Activated CD8-positive, alpha-beta memory T cell treated with anti-CD3 and anti-CD28 coated beads, Interleukin-2, amount 50 U/mL, for 24 hours (primary cell): ENCODE measurements at regions not wholly inside any gene's neighbourhood (a gene's known extent, or its start where the extent isn't known, plus 50 kb on each side); places are given as distances from the start of the nearest gene placed in this dataset.

Source experiments
- DNase-seq: peaks from one replicate; pipeline ENCODE4 v3.0.0-alpha.2; 2020; ENCODE audit errors: extremely low read depth

DNA sequence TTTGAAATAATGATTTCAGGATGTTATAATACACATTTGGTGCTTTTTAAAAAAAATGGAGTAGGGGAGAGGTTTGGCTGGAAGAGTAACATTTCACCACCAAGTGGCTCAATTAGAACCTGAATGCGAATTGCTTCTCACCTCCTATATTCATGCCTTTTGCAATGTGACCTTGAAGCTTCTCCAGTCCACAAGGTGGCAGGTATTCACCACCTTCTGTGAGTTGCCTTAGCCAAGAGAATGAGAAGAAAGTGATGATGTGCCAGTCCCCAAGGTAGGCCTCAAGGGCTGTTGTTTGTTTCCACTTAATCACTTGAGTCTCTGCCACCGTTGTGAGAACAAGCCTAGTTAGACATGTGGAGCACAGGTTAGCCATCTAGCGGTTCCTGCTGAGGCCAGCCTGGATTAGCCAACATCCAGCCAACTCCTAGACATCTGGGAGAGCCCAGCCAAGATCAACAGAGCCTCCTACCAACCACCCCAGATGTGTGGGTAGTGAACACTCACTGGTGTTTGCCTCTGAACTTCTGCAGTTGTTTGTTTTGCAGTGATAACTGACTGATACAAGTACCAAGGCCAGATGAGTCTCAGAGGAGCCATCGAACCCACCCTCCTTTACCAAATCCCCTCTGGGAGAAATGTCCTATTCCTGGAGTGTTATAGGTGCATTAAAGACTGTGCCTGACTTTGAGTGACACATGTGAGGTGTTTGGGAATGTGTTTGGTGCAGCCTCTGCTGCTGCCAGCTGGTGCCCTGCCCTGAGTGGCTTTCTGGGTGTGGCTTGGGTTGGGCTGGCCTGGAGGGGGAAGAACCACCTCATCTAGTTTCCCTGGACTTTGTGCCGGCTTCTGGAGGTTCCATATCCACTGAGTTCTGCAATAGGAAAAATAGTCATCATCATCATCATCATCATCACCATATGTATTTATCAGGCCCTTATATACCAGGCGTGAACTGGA, 132.5 kb upstream of the RFLNA start:
- DNase-seq: no peak

DNA sequence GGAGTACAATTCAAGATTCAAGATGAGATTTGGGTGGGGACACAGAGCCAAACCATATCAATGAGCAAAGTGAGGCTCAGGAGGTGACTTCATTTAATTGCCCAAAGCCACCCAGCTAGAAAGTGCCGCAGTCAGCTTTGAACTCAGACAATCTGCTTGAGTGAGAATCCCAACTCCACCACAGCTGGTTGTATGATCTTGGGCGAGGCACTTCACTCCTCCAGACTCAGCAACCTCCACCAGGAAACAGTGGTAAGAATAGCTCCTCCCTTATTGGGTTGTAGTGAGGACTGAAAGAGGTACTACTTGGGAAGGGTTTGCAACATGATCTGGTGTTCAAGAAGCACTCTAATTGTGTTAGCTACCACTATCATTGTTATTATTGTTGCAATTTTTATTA, 129.2 kb upstream of the RFLNA start:
- DNase-seq: no peak

DNA sequence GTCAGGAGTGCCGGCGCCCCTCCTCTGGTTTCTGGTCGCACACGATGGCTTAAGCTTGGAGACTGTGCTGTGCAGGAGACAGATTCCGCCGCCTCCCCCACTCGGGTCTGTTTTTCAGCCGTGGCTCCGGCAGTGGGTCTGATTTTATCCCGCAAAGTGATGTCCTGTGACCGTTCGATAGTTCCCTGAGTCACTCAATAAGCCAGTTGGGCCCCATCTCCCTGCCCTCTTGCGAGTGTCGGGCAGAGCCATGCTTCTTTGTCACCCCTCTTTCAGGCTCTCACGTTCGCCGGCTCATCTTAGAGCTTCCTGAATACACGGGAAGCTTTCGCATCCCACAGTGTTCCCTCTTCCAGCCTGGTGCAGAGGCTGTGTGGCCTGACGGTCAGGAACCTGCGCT, 127.8 kb upstream of the RFLNA start:
- no peak for DNase-seq

DNA sequence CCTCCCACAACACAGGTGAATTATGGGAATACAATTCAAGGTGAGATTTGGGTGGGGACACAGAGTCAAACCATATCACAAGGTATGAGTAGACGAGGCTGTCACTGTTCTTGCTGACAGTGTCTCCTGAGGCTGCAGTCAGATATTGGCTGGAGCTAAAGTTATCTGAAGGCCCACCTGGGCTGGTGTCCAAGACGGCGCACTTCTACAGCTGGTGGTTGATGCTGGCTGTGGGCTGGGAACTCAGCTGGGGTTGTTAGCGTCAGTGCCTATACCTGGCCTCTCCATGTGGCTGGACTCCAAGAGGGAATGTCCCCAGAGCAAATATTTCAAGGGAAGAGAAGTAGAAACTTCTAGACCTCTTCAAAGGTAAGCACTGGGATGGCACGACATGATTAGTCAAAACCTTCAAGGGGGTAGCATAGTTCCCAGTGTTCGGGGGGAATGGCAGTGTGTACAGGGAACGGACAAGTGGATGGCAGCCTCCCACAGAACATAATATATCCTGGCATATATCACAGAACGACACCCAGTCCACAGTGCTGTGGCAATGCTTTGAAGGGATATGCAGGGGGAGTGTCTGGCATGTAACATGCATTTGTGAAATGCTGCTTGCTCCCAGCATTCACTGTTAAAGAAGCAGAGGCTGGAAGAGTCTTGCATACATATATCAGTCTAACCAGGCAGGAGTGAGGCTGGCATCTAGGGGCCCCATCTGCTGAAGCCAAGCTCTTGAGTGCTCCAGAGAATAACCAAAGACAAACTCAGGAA, 126.7 kb upstream of the RFLNA start:
- DNase-seq: no peak

DNA sequence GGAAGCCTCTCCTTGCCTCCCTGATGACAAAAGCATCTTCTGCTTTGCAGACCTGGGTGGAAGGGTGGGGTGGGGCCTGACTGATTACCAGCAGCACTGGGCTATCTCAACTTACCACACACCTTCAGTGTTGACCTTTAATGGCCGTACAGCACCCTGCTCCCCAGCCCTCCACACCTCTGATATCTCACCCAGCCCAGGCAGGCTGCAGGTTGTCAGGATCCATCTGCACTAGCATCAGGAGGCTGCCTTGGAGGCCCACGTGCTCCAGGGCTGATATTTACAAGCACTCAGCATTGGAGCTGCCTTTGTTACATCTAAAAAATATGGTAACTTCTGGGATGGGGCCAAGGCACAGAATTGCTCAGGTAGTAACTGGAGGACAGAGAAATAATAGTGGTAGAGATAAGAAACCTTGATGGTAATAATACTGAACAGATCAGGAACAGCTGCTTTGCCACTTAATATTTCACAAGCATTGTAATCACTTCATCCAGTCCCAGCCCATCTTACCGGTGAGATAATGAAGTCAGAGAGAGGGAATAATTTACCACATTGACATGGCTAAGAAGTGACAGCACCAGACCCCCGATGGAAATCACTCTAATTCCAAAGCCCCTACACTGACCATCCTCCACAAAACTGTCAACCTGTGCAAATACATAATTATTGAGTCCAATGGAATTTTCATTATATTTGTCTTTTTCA, 125.2 kb upstream of the RFLNA start:
- DNase-seq: no peak

DNA sequence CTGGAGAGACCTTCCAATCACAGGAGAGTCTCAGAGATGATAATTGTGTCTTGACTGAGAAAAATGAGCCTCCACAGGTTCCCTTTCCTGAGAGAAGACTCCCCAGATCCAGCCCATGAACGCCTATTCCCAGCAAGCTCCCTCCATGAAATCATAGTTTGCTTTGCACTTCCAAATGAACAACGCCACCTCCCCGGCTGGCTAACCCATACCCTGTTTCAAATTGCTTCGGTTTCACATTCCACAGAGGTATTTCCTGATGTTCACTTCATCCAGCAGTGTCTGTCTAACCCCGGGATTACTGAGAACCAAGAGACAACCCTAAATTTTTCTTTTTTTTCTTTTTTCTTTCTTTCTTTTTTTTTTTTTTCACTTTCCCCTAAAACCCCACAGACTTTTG, 124.1 kb upstream of the RFLNA start:
- no peak for DNase-seq

DNA sequence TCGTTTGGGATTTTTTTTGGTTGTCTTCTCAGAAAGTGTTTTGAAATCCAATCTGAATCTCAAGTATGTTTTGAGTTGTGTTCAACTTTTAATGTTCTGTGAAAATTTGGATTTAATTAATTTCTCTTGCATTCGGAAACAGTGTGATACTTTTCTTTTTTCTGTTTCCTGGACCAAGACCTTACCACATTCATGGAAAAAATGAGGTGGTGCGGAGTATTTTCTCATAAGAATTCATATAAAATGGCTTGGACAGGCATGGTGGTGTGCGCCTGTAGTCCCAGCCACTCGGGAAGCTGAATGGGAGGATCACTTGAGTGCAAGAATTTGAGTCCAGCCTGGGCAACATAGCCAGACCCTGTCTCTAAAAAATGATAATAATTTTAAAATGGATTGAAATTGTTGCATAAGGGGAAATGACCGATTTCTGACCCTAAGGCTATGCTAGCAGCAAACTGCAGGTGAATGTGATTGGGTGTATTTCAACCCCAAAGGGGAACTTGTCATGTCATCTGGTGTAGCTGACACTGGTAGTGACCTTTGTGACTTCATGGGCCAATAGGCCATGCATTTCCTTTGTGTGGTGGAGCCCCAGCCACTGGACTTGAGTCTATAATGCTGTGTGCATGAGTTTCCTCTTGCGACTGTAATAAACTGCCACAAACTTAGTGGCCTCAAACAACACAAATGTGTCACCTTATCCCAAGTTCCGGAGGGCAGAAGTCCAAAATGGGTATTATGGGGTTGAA, 123.5 kb upstream of the RFLNA start:
- no peak for DNase-seq

DNA sequence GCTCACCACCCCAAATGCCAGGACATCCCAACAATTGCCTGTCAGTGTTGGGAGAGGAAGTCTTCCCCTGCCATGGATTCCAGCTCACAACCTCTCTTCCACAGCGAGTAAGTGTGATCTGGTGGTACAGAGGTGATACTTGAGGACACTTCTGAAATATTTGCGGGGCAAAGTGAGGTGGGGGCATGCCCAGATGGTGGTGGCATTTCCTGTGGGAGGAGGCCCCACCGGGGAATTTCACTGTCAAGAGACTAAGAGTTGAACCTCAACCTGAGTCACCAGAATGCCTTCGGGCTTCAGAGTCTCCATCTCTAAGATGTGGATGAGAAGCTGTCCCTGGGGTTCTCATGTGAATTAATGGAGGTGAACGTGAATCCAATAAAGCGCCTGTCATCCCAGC, 122.3 kb upstream of the RFLNA start:
- no peak for DNase-seq

DNA sequence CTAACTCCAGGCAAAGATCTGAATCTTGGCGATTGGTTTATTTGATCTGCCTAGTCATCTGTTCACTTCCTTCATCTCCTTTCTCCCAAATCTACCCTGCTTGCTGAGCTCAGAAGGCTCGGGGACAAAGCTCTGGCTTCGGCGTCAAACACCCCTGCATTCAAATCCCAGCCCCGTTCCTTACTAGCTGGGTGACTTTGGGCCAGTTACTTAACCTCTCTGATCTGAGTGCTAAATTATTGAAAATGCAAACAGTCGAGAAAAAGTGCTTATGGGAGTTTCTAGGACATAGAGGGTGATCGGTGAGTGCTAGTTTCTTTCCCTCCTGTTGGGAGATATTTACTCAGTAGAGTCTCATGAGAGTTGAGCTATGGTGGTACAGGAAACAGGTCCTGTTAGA, 121.2 kb upstream of the RFLNA start:
- no peak for DNase-seq

DNA sequence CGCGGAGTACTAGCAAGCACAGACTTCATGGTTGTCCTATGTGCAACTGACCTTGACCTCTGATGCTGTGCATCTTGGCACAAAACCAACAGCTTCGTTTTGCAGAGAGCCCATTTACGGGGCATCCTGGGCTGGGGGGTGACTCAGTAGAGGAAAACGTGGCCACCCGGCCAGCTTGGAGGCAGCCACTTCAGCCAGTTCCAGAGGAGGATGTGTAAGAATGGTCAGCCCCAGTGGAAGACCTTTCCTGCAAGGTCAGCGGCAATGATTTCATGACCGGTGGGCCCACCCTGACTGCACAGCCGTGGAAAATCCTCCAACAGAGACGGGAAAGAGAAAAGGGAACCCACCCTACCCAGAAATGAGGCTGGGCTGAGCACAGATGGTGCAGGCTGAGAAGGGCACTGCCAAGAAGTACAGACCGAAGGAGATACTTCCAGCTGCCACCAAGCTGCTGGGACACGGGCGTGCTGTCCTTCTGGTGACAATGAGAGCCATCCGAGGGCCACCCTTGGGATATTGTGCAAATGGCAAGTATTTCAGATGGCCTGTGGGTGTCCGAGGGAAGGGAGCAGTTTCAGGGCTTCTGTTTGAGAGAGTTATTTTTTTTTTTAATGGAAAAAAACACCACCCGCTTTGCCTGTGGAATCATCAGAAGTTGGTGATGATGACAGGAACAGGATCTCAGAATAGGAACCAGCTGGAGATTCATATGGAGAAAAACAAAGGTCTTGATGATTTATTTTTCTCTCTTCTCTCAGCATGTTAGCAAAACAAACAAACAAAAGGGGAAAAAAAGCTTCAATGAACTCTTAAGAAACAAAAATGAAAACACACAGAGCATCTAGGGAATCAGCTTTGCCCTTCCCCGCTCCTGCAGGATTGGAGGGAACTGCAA, 120.2 kb upstream of the RFLNA start:
- DNase-seq: no peak

DNA sequence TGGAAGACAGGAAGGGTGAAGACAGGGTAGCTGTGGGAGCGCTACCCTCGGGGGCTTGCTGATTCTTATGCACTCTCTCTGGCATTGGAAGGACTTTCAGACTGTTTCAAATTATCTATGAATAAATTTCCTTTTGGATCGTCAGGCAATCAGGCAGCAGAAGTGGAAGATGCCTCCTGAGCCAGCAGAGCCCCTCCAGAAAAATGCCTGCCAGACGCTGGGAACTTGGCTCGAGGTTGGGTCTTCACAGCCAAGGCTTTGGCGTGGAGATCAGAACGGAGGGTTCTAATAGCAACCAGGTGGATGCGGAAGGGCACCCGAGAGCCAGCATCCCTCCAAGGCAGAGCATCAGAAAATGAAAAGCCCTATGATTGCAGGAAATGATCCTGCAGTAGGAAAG, 119.2 kb upstream of the RFLNA start:
- no peak for DNase-seq

DNA sequence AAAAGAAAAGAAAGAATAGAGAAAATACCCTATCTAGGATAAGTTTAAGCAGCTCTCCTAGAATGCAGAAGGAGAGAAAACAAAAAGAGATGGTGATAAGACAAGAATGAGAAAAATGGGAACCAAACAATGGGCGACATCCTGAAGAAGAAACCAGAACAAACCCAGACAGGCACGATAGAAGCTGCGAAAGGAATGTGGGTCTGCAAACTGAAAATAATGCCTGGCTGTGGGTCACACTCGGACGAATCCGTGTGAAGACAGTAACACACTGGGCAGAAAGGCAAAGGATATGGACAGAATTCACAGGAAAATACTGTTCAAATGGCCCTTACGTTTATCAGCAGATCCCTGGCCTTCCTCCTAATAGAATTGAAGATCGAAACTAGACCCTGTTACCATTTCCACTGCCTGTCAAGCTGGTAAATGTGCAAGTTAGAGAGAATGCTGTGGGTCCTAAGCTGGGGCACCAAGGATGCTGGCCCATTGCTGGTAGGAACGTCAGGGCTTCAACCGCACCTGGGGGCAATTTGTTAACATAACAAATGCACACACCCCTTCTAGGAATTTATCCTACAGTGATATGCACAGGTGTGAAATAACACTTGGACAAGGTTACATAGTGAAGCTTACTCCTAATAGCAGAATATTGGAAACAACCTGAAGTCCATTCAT, 117.5 kb upstream of the RFLNA start:
- DNase-seq: no peak

DNA sequence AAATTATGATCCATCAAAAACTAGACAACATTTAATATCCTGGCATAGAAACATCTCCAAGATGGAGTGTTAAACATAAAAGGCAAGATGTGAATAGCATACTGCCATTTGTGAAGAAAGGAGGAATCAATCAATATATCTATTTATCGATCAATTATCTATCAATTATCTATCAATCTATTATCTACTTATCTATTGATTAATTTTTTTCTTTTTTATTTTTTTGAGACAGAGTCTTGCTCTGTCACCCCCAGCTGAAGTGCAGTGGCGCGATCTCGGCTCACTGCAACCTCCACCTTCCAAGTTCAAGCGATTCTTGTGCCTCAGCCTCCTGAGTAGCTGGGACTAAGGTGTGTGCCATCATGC, 117.0 kb upstream of the RFLNA start:
- DNase-seq: no peak

DNA sequence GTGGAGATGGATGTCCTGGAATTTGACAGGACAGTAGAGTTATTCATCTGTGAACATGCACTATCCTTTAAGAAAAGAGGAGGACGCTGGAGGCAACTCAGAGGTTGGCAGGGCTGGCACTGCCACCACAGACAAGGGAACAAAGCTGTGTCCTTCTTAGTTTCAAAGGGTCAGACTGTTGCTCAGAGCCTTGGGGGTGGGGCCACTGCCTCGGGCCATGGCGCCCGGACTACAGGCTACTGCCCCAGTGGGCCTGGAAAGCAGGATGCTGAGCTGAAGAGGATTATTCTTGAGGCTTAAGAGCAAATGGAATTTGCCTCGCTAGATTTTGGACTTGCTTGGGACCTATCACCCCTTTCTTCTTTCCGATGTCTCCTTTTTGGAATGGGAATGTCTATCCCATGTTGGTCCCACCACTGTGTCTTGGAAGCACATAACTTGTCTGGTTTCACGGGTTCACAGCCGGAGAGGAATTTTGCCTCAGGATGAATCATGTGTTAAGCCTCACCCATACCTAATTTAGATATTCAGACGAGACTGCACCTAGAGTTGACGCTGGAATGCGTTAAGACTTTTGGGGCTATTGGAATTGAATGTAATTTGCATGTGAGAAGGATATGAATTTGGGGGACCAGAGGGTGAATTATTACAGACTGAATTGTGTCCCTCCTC, 114.8 kb upstream of the RFLNA start:
- DNase-seq: no peak

DNA sequence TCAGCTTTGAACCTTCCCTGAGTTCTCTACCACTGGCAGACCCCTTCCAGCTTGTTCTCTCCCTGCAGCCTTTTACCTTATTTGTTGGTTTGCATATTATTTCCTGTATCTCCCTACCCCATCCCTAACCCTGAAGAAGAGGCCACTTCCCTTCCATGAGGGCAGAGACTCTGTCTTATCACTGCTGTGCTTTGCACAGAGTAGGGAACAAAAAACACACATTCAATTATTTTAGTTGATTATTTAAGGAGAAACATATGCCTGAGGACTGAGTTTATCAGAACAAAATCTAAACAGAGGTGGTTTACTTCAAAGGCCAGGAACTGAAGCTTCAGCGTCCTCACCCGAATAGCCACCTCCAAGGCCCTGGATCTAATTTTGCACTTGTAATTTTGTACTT, 111.7 kb upstream of the RFLNA start:
- no peak for DNase-seq

DNA sequence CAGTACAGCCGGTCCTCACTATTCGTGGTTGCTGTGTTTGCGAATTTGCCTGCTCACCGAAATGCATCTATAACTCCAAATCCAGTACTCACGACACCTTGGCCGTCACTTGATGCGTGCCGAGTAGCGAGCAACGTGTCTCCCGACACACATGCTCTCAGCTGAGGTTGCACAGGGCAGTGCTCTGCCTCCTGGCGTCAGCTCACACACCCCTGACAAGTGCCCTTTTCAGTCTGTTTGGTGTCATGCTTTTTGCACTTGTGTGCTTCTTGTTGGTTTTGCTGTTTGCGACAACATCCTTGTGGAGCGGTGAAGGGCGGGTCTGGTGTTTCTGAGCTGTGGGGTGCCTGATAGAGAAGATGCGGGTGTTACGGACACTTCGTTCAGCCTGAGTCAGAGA, 110.4 kb upstream of the RFLNA start:
- no peak for DNase-seq

DNA sequence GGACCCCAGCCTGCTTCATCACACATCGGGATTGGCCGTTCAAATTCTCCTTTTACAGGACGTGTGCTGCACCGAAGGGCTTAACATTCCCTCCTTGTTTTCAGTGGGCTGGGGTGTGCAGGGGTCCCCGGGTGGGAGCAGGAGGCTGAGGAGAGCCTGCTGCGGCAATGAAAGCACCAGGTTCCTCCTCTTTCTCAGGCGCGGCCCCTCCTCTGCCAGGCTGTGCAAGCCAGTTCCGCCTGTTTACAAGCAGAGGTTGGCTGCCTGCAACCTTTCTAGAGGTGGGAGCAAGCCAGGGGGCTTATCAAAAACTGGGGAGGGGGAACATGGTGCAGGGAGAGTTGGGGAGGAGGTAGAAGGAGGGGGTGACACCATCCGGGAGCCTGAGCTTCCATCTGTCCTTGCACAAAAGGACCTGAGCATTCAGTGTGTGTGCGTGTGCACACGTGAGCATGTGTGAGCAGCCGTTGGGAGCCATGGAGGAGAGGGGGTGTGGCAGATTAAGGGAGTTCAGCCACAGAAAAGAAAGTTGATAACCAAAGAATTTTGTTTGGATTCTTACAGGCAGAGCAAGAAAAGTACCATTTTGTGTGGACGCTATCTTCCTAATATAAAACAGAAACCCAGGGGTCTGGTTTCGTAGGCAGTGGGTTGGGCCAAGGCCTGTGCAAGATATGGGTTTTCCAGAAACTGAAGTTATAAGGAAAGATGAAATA, 108.8 kb upstream of the RFLNA start:
- DNase-seq: no peak

DNA sequence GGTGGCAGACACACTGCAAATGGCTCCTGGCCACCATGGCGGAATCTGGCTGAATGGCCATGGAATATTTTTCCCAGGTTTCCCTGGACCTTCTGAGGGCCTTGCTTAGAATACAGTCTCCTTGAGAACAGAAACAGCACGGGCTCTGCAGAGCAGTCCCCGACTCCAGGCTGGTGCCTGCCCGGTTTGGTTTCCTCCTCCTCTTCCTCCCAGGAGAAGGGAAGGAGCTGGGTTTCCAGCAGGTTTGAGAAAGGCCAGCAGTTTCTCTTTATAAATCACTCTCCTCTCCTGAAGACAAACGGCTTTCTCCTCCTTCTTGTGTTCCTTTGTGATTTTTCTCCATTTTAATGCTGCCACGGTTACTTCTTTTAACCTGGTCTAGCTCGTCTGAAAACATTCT, 106.8 kb upstream of the RFLNA start:
- DNase-seq: no peak
